LNCaP clone FGC (cell line): ENCODE measurements at regions not wholly inside any gene's neighbourhood (a gene's known extent, or its start where the extent isn't known, plus 50 kb on each side); places are given as distances from the start of the nearest gene placed in this dataset.

ENCODE experiments used
- DNase-seq: peaks from one replicate; pipeline ENCODE4 v3.0.0-alpha.2; 2011; ENCODE audit warnings: low read depth
- H3K4me3 ChIP-seq: 2 replicates; pipeline ENCODE4 v1.5.1; 2011; ENCODE audit warnings: mild to moderate bottlenecking, low read depth, low read length, control low read depth
- CTCF ChIP-seq: IDR thresholded peaks from 2 replicates; pipeline ENCODE4 v1.5.1; 2012; ENCODE audit warnings: mild to moderate bottlenecking; ENCODE audit not compliant: control insufficient read depth, insufficient read depth; ENCODE audit errors: extremely low read depth

- no peak overlapping the region for H3K4me3 ChIP-seq
- TF ChIP-seq CTCF = no peak
- no peak for DNase-seq
Observed at GRCh38 chr20:24046888-24047287, 58.3 kb upstream of the GGTLC1 start.

- no peak overlapping the region for H3K4me3 ChIP-seq
- DNase-seq = no peak
- TF ChIP-seq CTCF = no peak
Observed at GRCh38 chr20:24045621-24046318, 57.2 kb upstream of the GGTLC1 start.

GRCh38 chr20:24043294-24043693 lies 54.7 kb upstream of the GGTLC1 start:
- TF ChIP-seq CTCF = no peak
- DNase-seq = no peak
- no peak overlapping the region for H3K4me3 ChIP-seq

GRCh38 chr20:24042646-24043045 lies 54.1 kb upstream of the GGTLC1 start:
- no peak overlapping the region for H3K4me3 ChIP-seq
- DNase-seq = no peak
- no peak for TF ChIP-seq CTCF

- DNase-seq = no peak
- TF ChIP-seq CTCF = no peak
- H3K4me3 ChIP-seq = no peak overlapping the region
Observed at GRCh38 chr20:24040896-24041459, 52.4 kb upstream of the GGTLC1 start.

- no peak for DNase-seq
Observed at GRCh38 chr20:24039196-24039595, 50.6 kb upstream of the GGTLC1 start.

More at GRCh38 chr20:24039196-24039595, 50.6 kb upstream of the GGTLC1 start:
- H3K4me3 ChIP-seq = no peak overlapping the region
- no peak for TF ChIP-seq CTCF
